IgD-negative memory B cell (primary cell): ENCODE measurements at regions not wholly inside any gene's neighbourhood (a gene's known extent, or its start where the extent isn't known, plus 50 kb on each side); places are given as distances from the start of the nearest gene placed in this dataset.

Experiments
- H3K27ac Mint-ChIP-seq, 3 donors: one replicate each; pipeline ENCODE4 v1.8.0; 2020 to 2022; ENCODE audit warnings: mild to moderate bottlenecking in 3 of 3, mixed read lengths in 3 of 3, moderate library complexity in 1 of 3
- H3K27me3 Mint-ChIP-seq: one replicate; pipeline ENCODE4 v1.8.0; 2021; ENCODE audit warnings: mixed read lengths
- H3K36me3 Mint-ChIP-seq: one replicate; pipeline ENCODE4 v1.8.0; 2020; ENCODE audit warnings: mild to moderate bottlenecking, mixed read lengths
- H3K4me1 Mint-ChIP-seq, 3 donors: one replicate each; pipeline ENCODE4 v1.8.0; 2020 to 2022; ENCODE audit warnings: mixed read lengths in 3 of 3, mild to moderate bottlenecking in 1 of 3
- H3K4me3 Mint-ChIP-seq, 4 donors: one replicate each; pipeline ENCODE4 v1.8.0; 2020 to 2022; ENCODE audit warnings: mild to moderate bottlenecking in 4 of 4, mixed read lengths in 4 of 4, moderate library complexity in 3 of 4
- H3K9me3 Mint-ChIP-seq, 3 donors: one replicate each; pipeline ENCODE4 v1.8.0; 2020 to 2021; ENCODE audit warnings: mixed read lengths in 3 of 3, mild to moderate bottlenecking in 1 of 3

- peaks cover 2% of the 10 kb centered on the region for H3K27me3 Mint-ChIP-seq
- no peaks in the 10 kb centered on the region for H3K36me3 Mint-ChIP-seq
- H3K4me1 Mint-ChIP-seq: no peaks in the 10 kb centered on the region
- H3K27ac Mint-ChIP-seq: no peak overlapping the region
- H3K9me3 Mint-ChIP-seq: peaks cover 0 to 4% (median 0%) of the 10 kb centered on the region in 3 donors
- H3K4me3 Mint-ChIP-seq: no peak overlapping the region
These were observed 512.6 kb upstream of the MAP3K7 start for GRCh38 chr6:91099479-91099878.

GRCh38 chr6:91098006-91098405, 511.1 kb upstream of the MAP3K7 start:
- H3K27me3 Mint-ChIP-seq: peaks cover 2% of the 10 kb centered on the region
- H3K36me3 Mint-ChIP-seq: no peaks in the 10 kb centered on the region
- H3K27ac Mint-ChIP-seq: no peak overlapping the region
- H3K4me1 Mint-ChIP-seq: no peaks in the 10 kb centered on the region
- H3K9me3 Mint-ChIP-seq: peaks cover 0 to 4% (median 0%) of the 10 kb centered on the region in 3 donors
- H3K4me3 Mint-ChIP-seq: no peak overlapping the region

GRCh38 chr6:91097364-91097763, 510.5 kb upstream of the MAP3K7 start:
- Mint-ChIP-seq H3K4me1 (no peaks in the 10 kb centered on the region), H3K27me3 (peaks cover 2% of the 10 kb centered on the region), H3K36me3 (no peaks in the 10 kb centered on the region), H3K27ac (no peak overlapping the region), H3K9me3 (peaks cover 0 to 4% (median 0%) of the 10 kb centered on the region in 3 donors), H3K4me3 (no peak overlapping the region)

GRCh38 chr6:91094806-91095475, 508.1 kb upstream of the MAP3K7 start:
- peaks cover 0 to 4% (median 0%) of the 10 kb centered on the region in 3 donors for H3K9me3 Mint-ChIP-seq
- H3K27me3 Mint-ChIP-seq: peaks cover 2% of the 10 kb centered on the region
- no peak overlapping the region for H3K4me3 Mint-ChIP-seq
- no peaks in the 10 kb centered on the region for H3K36me3 Mint-ChIP-seq
- H3K4me1 Mint-ChIP-seq: no peaks in the 10 kb centered on the region
- no peak overlapping the region for H3K27ac Mint-ChIP-seq

GRCh38 chr6:91094341-91094740, 507.5 kb upstream of the MAP3K7 start:
- Mint-ChIP-seq H3K4me3 (no peak overlapping the region), H3K27ac (no peak overlapping the region), H3K9me3 (peaks cover 0 to 3% (median 0%) of the 10 kb centered on the region in 3 donors), H3K36me3 (no peaks in the 10 kb centered on the region), H3K27me3 (peaks cover 2% of the 10 kb centered on the region), H3K4me1 (no peaks in the 10 kb centered on the region)

- H3K27me3 Mint-ChIP-seq: no peaks in the 10 kb centered on the region
- no peak overlapping the region for H3K27ac Mint-ChIP-seq
- no peaks in the 10 kb centered on the region for H3K9me3 Mint-ChIP-seq
- no peak overlapping the region for H3K4me3 Mint-ChIP-seq
- no peaks in the 10 kb centered on the region for H3K4me1 Mint-ChIP-seq
- H3K36me3 Mint-ChIP-seq: no peaks in the 10 kb centered on the region
These were observed 502.1 kb upstream of the MAP3K7 start for GRCh38 chr6:91088976-91089375.

- Mint-ChIP-seq H3K9me3 (no peaks in the 10 kb centered on the region), H3K4me3 (no peak overlapping the region), H3K27ac (no peak overlapping the region), H3K27me3 (no peaks in the 10 kb centered on the region), H3K4me1 (no peaks in the 10 kb centered on the region), H3K36me3 (no peaks in the 10 kb centered on the region)
These were observed 501.6 kb upstream of the MAP3K7 start for GRCh38 chr6:91088515-91088914.

GRCh38 chr6:91087908-91088307, 501.0 kb upstream of the MAP3K7 start:
- H3K9me3 Mint-ChIP-seq: no peaks in the 10 kb centered on the region
- no peak overlapping the region for H3K4me3 Mint-ChIP-seq
- no peaks in the 10 kb centered on the region for H3K4me1 Mint-ChIP-seq
- H3K36me3 Mint-ChIP-seq: no peaks in the 10 kb centered on the region
- no peaks in the 10 kb centered on the region for H3K27me3 Mint-ChIP-seq
- no peak overlapping the region for H3K27ac Mint-ChIP-seq

- Mint-ChIP-seq H3K36me3 (no peaks in the 10 kb centered on the region), H3K27me3 (peaks cover 2% of the 10 kb centered on the region), H3K4me1 (peaks cover 0 to 1% (median 0%) of the 10 kb centered on the region in 3 donors), H3K27ac (no peak overlapping the region), H3K9me3 (no peaks in the 10 kb centered on the region), H3K4me3 (no peak overlapping the region)
These were observed 496.3 kb upstream of the MAP3K7 start for GRCh38 chr6:91083211-91083610.

GRCh38 chr6:91082311-91082832, 495.5 kb upstream of the MAP3K7 start:
- no peak overlapping the region for H3K4me3 Mint-ChIP-seq
- H3K27ac Mint-ChIP-seq: no peak overlapping the region
- H3K4me1 Mint-ChIP-seq: peaks cover 0 to 1% (median 0%) of the 10 kb centered on the region in 3 donors
- H3K9me3 Mint-ChIP-seq: no peaks in the 10 kb centered on the region
- H3K36me3 Mint-ChIP-seq: no peaks in the 10 kb centered on the region
- peaks cover 2% of the 10 kb centered on the region for H3K27me3 Mint-ChIP-seq

- Mint-ChIP-seq H3K27ac (no peak overlapping the region), H3K36me3 (no peaks in the 10 kb centered on the region), H3K4me1 (peaks cover 0 to 1% (median 0%) of the 10 kb centered on the region in 3 donors), H3K4me3 (no peak overlapping the region), H3K9me3 (no peaks in the 10 kb centered on the region), H3K27me3 (peaks cover 2% of the 10 kb centered on the region)
These were observed 494.7 kb upstream of the MAP3K7 start for GRCh38 chr6:91081452-91082067.

GRCh38 chr6:91080871-91081270, 494.0 kb upstream of the MAP3K7 start:
- H3K36me3 Mint-ChIP-seq: no peaks in the 10 kb centered on the region
- H3K27ac Mint-ChIP-seq: no peak overlapping the region
- H3K4me1 Mint-ChIP-seq: peaks cover 0 to 1% (median 0%) of the 10 kb centered on the region in 3 donors
- no peak overlapping the region for H3K4me3 Mint-ChIP-seq
- no peaks in the 10 kb centered on the region for H3K9me3 Mint-ChIP-seq
- H3K27me3 Mint-ChIP-seq: peaks cover 2% of the 10 kb centered on the region

- peaks cover 0 to 1% (median 0%) of the 10 kb centered on the region in 3 donors for H3K4me1 Mint-ChIP-seq
- no peaks in the 10 kb centered on the region for H3K36me3 Mint-ChIP-seq
These were observed 493.1 kb upstream of the MAP3K7 start for GRCh38 chr6:91079969-91080368.

GRCh38 chr6:91075244-91075976, 488.5 kb upstream of the MAP3K7 start:
- no peaks in the 10 kb centered on the region for H3K36me3 Mint-ChIP-seq
- no peak overlapping the region for H3K27ac Mint-ChIP-seq
- peaks cover 2% of the 10 kb centered on the region for H3K27me3 Mint-ChIP-seq
- H3K4me3 Mint-ChIP-seq: no peak overlapping the region
- H3K9me3 Mint-ChIP-seq: peaks cover 0 to 2% (median 1%) of the 10 kb centered on the region in 3 donors
- H3K4me1 Mint-ChIP-seq: no peaks in the 10 kb centered on the region

More at GRCh38 chr6:91079969-91080368, 493.1 kb upstream of the MAP3K7 start:
- no peak overlapping the region for H3K27ac Mint-ChIP-seq
- H3K4me3 Mint-ChIP-seq: no peak overlapping the region
- H3K27me3 Mint-ChIP-seq: peaks cover 2% of the 10 kb centered on the region
- H3K9me3 Mint-ChIP-seq: no peaks in the 10 kb centered on the region

GRCh38 chr6:91063362-91063761, 476.5 kb upstream of the MAP3K7 start:
- Mint-ChIP-seq H3K27me3 (peaks cover 1% of the 10 kb centered on the region), H3K27ac (no peak overlapping the region), H3K9me3 (peaks cover 0 to 7% (median 2%) of the 10 kb centered on the region in 3 donors), H3K4me1 (peaks cover 0 to 2% (median 0%) of the 10 kb centered on the region in 3 donors), H3K36me3 (no peaks in the 10 kb centered on the region), H3K4me3 (no peak overlapping the region)
